GM10266 (cell line): ENCODE measurements at regions not wholly inside any gene's neighbourhood (a gene's known extent, or its start where the extent isn't known, plus 50 kb on each side); places are given as distances from the start of the nearest gene placed in this dataset.

Experiments
- DNase-seq: peaks from one replicate; pipeline ENCODE4 v3.0.0; 2012; ENCODE audit errors: extremely low spot score
- CTCF ChIP-seq: IDR thresholded peaks from 2 replicates; pipeline ENCODE4 v1.5.1; 2012; ENCODE audit warnings: mild to moderate bottlenecking, low read depth; ENCODE audit not compliant: control insufficient read depth, insufficient read depth; ENCODE audit errors: missing control alignments

- no peak for DNase-seq
- TF ChIP-seq CTCF: no peak
These were observed 97.3 kb upstream of the ARHGEF3 start for GRCh38 chr3:56899078-56899477.

- no peak for TF ChIP-seq CTCF
- no peak for DNase-seq
These were observed 94.6 kb upstream of the ARHGEF3 start for GRCh38 chr3:56896357-56896756.

- DNase-seq: peak; percentile 31
- TF ChIP-seq CTCF: no peak
These were observed 93.2 kb upstream of the ARHGEF3 start for GRCh38 chr3:56894881-56895431.

- no peak for TF ChIP-seq CTCF
- DNase-seq: no peak
These were observed 88.8 kb upstream of the ARHGEF3 start for GRCh38 chr3:56890448-56891091.

GRCh38 chr3:56889131-56889530 is 87.4 kb upstream of the ARHGEF3 start:
- no peak for DNase-seq
- no peak for TF ChIP-seq CTCF

GRCh38 chr3:56887402-56888025 is 85.8 kb upstream of the ARHGEF3 start:
- DNase-seq: no peak
- no peak for TF ChIP-seq CTCF

- no peak for TF ChIP-seq CTCF
These were observed 84.6 kb upstream of the ARHGEF3 start for GRCh38 chr3:56886314-56886713.

More at GRCh38 chr3:56886314-56886713, 84.6 kb upstream of the ARHGEF3 start:
- no peak for DNase-seq
